DND-41 (cell line): ENCODE measurements at regions not wholly inside any gene's neighbourhood (a gene's known extent, or its start where the extent isn't known, plus 50 kb on each side); places are given as distances from the start of the nearest gene placed in this dataset.

Experiments used
- EZH2 ChIP-seq: IDR thresholded peaks from 3 replicates; pipeline ENCODE4 v1.6.1; 2012; ENCODE audit warnings: borderline replicate concordance, low read depth, mild to moderate bottlenecking, moderate library complexity, low read length, inconsistent platforms; ENCODE audit not compliant: severe bottlenecking
- TF ChIP-seq, protein P1 (sequence below): IDR thresholded peaks from 2 replicates; pipeline ENCODE4 v1.5.1; 2012; ENCODE audit warnings: borderline replicate concordance, low read length, moderate library complexity, mild to moderate bottlenecking; ENCODE audit not compliant: poor library complexity, severe bottlenecking; ENCODE audit errors: extremely low read depth

DNA sequence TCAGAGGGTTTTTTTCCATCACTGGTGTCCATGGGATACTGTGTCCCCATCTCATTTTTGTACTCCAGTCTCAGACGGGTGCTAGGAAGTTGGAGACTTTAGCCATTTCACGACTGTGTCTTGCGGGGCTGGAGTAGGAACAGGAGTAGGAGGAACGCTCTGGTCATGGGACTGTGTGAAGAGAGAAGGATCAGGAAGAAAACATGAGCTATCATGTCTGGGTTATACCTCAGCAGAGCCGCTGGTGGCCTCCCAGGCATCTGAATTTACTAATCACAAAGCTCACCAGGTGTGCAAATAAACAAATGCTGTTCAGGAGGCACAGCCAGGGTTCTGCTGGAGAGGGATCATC, 225.4 kb downstream of the SEC14L1 start:
- TF ChIP-seq EZH2 = no peak
- TF ChIP-seq, protein P1, sequence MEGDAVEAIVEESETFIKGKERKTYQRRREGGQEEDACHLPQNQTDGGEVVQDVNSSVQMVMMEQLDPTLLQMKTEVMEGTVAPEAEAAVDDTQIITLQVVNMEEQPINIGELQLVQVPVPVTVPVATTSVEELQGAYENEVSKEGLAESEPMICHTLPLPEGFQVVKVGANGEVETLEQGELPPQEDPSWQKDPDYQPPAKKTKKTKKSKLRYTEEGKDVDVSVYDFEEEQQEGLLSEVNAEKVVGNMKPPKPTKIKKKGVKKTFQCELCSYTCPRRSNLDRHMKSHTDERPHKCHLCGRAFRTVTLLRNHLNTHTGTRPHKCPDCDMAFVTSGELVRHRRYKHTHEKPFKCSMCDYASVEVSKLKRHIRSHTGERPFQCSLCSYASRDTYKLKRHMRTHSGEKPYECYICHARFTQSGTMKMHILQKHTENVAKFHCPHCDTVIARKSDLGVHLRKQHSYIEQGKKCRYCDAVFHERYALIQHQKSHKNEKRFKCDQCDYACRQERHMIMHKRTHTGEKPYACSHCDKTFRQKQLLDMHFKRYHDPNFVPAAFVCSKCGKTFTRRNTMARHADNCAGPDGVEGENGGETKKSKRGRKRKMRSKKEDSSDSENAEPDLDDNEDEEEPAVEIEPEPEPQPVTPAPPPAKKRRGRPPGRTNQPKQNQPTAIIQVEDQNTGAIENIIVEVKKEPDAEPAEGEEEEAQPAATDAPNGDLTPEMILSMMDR = no peak
